Mammary epithelial cell (primary cell): ENCODE measurements at regions not wholly inside any gene's neighbourhood (a gene's known extent, or its start where the extent isn't known, plus 50 kb on each side); places are given as distances from the start of the nearest gene placed in this dataset.

Experiments used
- EZH2 ChIP-seq: IDR thresholded peaks from 2 replicates; pipeline ENCODE4 v1.6.1; 2012; ENCODE audit warnings: low read length, inconsistent platforms, borderline replicate concordance
- TF ChIP-seq, protein P1 (sequence below), 2 donors: IDR thresholded peaks in 1 of 2; conservative IDR thresholded peaks in 1 of 2; 2 replicates each; pipeline ENCODE4 v1.5.1; 2011 to 2012; ENCODE audit warnings: inconsistent platforms in 2 of 2, low read length in 2 of 2, mild to moderate bottlenecking in 2 of 2, control low read depth in 1 of 2, low read depth in 1 of 2; ENCODE audit not compliant: insufficient read depth in 1 of 2; ENCODE audit errors: extremely low read depth in 1 of 2

DNA sequence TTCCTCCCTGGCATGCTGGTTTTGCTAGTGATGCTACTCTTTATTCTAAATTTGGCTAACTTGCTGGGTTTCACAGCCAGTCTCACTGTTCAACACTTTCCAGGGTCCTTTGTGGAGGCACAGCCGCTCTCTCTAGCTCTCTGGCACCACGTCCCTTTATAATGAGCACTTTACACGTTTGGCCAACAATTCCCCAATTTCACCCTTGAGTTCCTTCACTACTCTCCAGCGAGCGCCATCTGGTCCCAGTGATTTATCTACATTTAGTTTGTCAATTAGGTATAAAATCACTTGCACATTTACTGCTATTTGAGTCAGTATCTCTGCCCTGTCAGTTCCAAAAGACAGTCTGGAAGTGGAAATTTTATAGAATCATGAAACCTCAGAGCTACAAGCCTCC lies 241.9 kb upstream of the MOCS1 start:
- TF ChIP-seq, protein P1, sequence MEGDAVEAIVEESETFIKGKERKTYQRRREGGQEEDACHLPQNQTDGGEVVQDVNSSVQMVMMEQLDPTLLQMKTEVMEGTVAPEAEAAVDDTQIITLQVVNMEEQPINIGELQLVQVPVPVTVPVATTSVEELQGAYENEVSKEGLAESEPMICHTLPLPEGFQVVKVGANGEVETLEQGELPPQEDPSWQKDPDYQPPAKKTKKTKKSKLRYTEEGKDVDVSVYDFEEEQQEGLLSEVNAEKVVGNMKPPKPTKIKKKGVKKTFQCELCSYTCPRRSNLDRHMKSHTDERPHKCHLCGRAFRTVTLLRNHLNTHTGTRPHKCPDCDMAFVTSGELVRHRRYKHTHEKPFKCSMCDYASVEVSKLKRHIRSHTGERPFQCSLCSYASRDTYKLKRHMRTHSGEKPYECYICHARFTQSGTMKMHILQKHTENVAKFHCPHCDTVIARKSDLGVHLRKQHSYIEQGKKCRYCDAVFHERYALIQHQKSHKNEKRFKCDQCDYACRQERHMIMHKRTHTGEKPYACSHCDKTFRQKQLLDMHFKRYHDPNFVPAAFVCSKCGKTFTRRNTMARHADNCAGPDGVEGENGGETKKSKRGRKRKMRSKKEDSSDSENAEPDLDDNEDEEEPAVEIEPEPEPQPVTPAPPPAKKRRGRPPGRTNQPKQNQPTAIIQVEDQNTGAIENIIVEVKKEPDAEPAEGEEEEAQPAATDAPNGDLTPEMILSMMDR (conservative IDR thresholded peaks at IDR 0.05 in 1 of 2, IDR thresholded peaks at IDR 0.05 in 1 of 2; ENCODE audit: extremely low read depth in 1 of 2, insufficient read depth in 1 of 2, low read depth in 1 of 2, low read length in 2 of 2): no peak
- TF ChIP-seq EZH2: no peak
